A549 (cell line): ENCODE measurements at regions not wholly inside any gene's neighbourhood (a gene's known extent, or its start where the extent isn't known, plus 50 kb on each side); places are given as distances from the start of the nearest gene placed in this dataset.

ENCODE experiments used
- ATAC-seq, 2 experiments: fragments of 200-7000 bp in 1 of 2; fragments of >200 bp in 1 of 2; cut with Nextera tagmentation in 1 of 2; cut with Tn5 transposase in 1 of 2; 3 replicates each; pipeline versions ENCODE4 v1.8.0 to v1.9.1; 2018 to 2020; ENCODE audit warnings: mild to moderate bottlenecking in 1 of 2, moderate library complexity in 1 of 2
- CTCF ChIA-PET: fragments of 300-600 bp; sonication (Branson Sonifier 250); formaldehyde crosslinking; extraction: SDS; loops from one replicate; lab custom pipeline; 2021; ENCODE audit warnings: antibody characterized with exemption, inconsistent platforms; lab: Yijun Ruan, JAX
- POLR2A ChIA-PET: fragments of 350-600 bp; formaldehyde crosslinking; extraction: SDS; loops from one replicate; lab custom pipeline; 2021; ENCODE audit warnings: antibody characterized with exemption, inconsistent platforms; lab: Yijun Ruan, JAX
- DNase-seq, 2 experiments: peaks; one replicate each; pipeline versions ENCODE4 v3.0.0 to v3.0.0-alpha.2; 2011 to 2016; ENCODE audit warnings: low read depth in 1 of 2, low spot score in 1 of 2
- FAIRE-seq: peaks from 2 replicates; lab custom pipeline; 2011; peaks lifted over from hg19 to GRCh38; lab: Jason Lieb, UNC
- H3K27ac ChIP-seq, 2 experiments: fragments of >200 bp; sonication (Bioruptor Twin); formaldehyde crosslinking; 3 replicates each; pipeline ENCODE4 v1.5.1; 2016 to 2017
- H3K4me1 ChIP-seq: fragments of >200 bp; sonication (Bioruptor Twin); formaldehyde crosslinking; 3 replicates; pipeline ENCODE4 v1.6.1; 2016
- H3K4me2 ChIP-seq: fragments of >200 bp; sonication (Bioruptor Twin); formaldehyde crosslinking; 3 replicates; pipeline ENCODE4 v1.6.1; 2016
- H3K4me3 ChIP-seq: fragments of >200 bp; sonication (Bioruptor Twin); formaldehyde crosslinking; 3 replicates; pipeline ENCODE4 v1.5.1; 2016
- H3K9me3 ChIP-seq: fragments of >200 bp; sonication (Bioruptor Twin); formaldehyde crosslinking; 3 replicates; pipeline ENCODE4 v1.6.1; 2016
- BHLHE40 ChIP-seq: IDR thresholded peaks from 2 replicates; pipeline ENCODE4 v1.6.1; 2012; ENCODE audit warnings: low read depth, low read length, inconsistent platforms
- CBX2 ChIP-seq: fragments of 200-600 bp; sonication (generic); IDR thresholded peaks from 2 replicates; pipeline ENCODE4 v1.6.1; 2016; ENCODE audit warnings: low read depth, mild to moderate bottlenecking, borderline replicate concordance
- CBX8 ChIP-seq: fragments of 200-600 bp; sonication (generic); IDR thresholded peaks from 2 replicates; pipeline ENCODE4 v1.6.1; 2016
- CEBPB ChIP-seq, 2 experiments: fragments of >200 bp in 1 of 2; sonication (Bioruptor Twin) in 1 of 2; formaldehyde crosslinking in 1 of 2; IDR thresholded peaks; 2 replicates each; pipeline ENCODE4 v1.6.1; 2012 to 2016
- CHD2 ChIP-seq: fragments of 150-350 bp; IDR thresholded peaks from 2 replicates; pipeline ENCODE4 v1.6.1; 2014; ENCODE audit warnings: low read length; ENCODE audit not compliant: partially characterized antibody
- E2F6 ChIP-seq: IDR thresholded peaks from 2 replicates; pipeline ENCODE4 v1.6.1; 2012; ENCODE audit warnings: low read depth, borderline replicate concordance
- EHF ChIP-seq: fragments of 250-450 bp; sonication (Bioruptor Pico); IDR thresholded peaks from 2 replicates; pipeline ENCODE4 v1.5.0; 2020; ENCODE audit warnings: mild to moderate bottlenecking
- EHMT2 ChIP-seq: fragments of 200-600 bp; sonication (generic); IDR thresholded peaks from 2 replicates; pipeline ENCODE4 v1.6.1; 2016; ENCODE audit warnings: antibody characterized with exemption, low read depth, mild to moderate bottlenecking, moderate library complexity
- ELK1 ChIP-seq: fragments of 150-350 bp; IDR thresholded peaks from 2 replicates; pipeline ENCODE4 v1.6.1; 2014; ENCODE audit warnings: low read depth, mild to moderate bottlenecking, low read length
- ESRRA ChIP-seq: fragments of 150-350 bp; IDR thresholded peaks from 2 replicates; pipeline ENCODE4 v1.6.1; 2014; ENCODE audit warnings: mild to moderate bottlenecking, low read length, borderline replicate concordance
- GATA3 ChIP-seq: IDR thresholded peaks from 2 replicates; pipeline ENCODE4 v1.6.1; 2012; ENCODE audit warnings: borderline replicate concordance
- HES2 ChIP-seq: fragments of >200 bp; sonication (Bioruptor Twin); formaldehyde crosslinking; IDR thresholded peaks from 2 replicates; pipeline ENCODE4 v1.6.1; 2016
- HMGXB4 ChIP-seq: fragments of 250-450 bp; sonication (Bioruptor Pico); IDR thresholded peaks from 2 replicates; pipeline ENCODE4 v1.5.0; 2021; ENCODE audit warnings: mild to moderate bottlenecking, moderate library complexity, borderline replicate concordance
- HOXB5 ChIP-seq: fragments of 250-450 bp; sonication (Bioruptor Pico); IDR thresholded peaks from 2 replicates; pipeline ENCODE4 v1.5.0; 2020; ENCODE audit warnings: mild to moderate bottlenecking, moderate library complexity
- KDM1A ChIP-seq: fragments of 200-600 bp; sonication (generic); IDR thresholded peaks from 2 replicates; pipeline ENCODE4 v1.6.1; 2016; ENCODE audit warnings: low read depth, mild to moderate bottlenecking
- MYC ChIP-seq: IDR thresholded peaks from 2 replicates; pipeline ENCODE4 v1.6.1; 2012; ENCODE audit warnings: mild to moderate bottlenecking, inconsistent platforms, low read length, improper control_type of control experiment, borderline replicate concordance
- NPAS2 ChIP-seq: fragments of 250-450 bp; sonication (Bioruptor Pico); IDR thresholded peaks from 2 replicates; pipeline ENCODE4 v1.8.0; 2022; ENCODE audit warnings: mild to moderate bottlenecking, moderate library complexity, borderline replicate concordance
- NR3C1 ChIP-seq: fragments of >200 bp; sonication (Bioruptor Twin); formaldehyde crosslinking; IDR thresholded peaks from 3 replicates; pipeline ENCODE4 v1.6.1; 2017
- PBX3 ChIP-seq: IDR thresholded peaks from 2 replicates; pipeline ENCODE4 v1.6.1; 2012
- PHF8 ChIP-seq: fragments of 200-600 bp; sonication (generic); IDR thresholded peaks from 2 replicates; pipeline ENCODE4 v1.6.1; 2016; ENCODE audit warnings: low read depth, mild to moderate bottlenecking, antibody characterized with exemption, moderate library complexity, borderline replicate concordance
- POLR2A ChIP-seq: IDR thresholded peaks from 2 replicates; pipeline ENCODE4 v1.6.1; 2012; ENCODE audit warnings: mild to moderate bottlenecking, low read length
- POLR2AphosphoS2 ChIP-seq: conservative IDR thresholded peaks from 2 replicates; pipeline ENCODE4 v1.6.1; 2012; ENCODE audit warnings: low read length, improper control_type of control experiment, inconsistent platforms
- RAD21 ChIP-seq, 2 experiments: fragments of >200 bp in 1 of 2; sonication (Bioruptor Twin) in 1 of 2; formaldehyde crosslinking in 1 of 2; IDR thresholded peaks in 1 of 2; conservative IDR thresholded peaks in 1 of 2; 2 replicates in 1 of 2; 3 replicates in 1 of 2; pipeline ENCODE4 v1.6.1; 2012 to 2018; ENCODE audit warnings: inconsistent platforms in 1 of 2
- REST ChIP-seq: fragments of 200-600 bp; sonication (generic); IDR thresholded peaks from 2 replicates; pipeline ENCODE4 v1.6.1; 2016; ENCODE audit warnings: antibody characterized with exemption, mild to moderate bottlenecking, moderate library complexity
- RNF2 ChIP-seq: fragments of 200-600 bp; sonication (generic); IDR thresholded peaks from 2 replicates; pipeline ENCODE4 v1.6.1; 2016; ENCODE audit warnings: low read depth, mild to moderate bottlenecking, antibody characterized with exemption, moderate library complexity, borderline replicate concordance
- ZC3H11A ChIP-seq: fragments of 450-650 bp; IDR thresholded peaks from 2 replicates; pipeline ENCODE4 v1.6.1; 2014; ENCODE audit warnings: antibody characterized with exemption, mild to moderate bottlenecking
- WGBS: methylation state at CpG from one replicate; pipeline ENCODE4 v1.1.6; 2017; ENCODE audit errors: missing lambda C conversion rate; 5-methylcytosine and 5-hydroxymethylcytosine counted together

GRCh38 chr6:163940705-163941623 is 526.4 kb downstream of the QKI start:
- no peaks in the 10 kb centered on the region for H3K4me1 ChIP-seq

GRCh38 chr6:163937071-163937470 is 522.6 kb downstream of the QKI start:
- no peak overlapping the region for H3K4me3 ChIP-seq
- 7% methylated on average over 3 of the region's 4 CpGs for whole genome bisulfite sequencing
- H3K9me3 ChIP-seq, result no peaks in the 10 kb centered on the region
- H3K4me1 ChIP-seq, result no peaks in the 10 kb centered on the region
- FAIRE-seq (no peak), ATAC-seq (no peak), DNase-seq (no peak)
- ChIA-PET POLR2A (no interaction called here), CTCF (no interaction called here)
- H3K4me2 ChIP-seq, result no peak overlapping the region
- H3K27ac ChIP-seq, result no peak overlapping the region
- TF ChIP-seq CEBPB (IDR thresholded peaks at IDR 0.05) (no peak), MYC (no peak), POLR2AphosphoS2 (no peak), REST (no peak), NPAS2 (CRISPR knock-in tag) (no peak), PHF8 (no peak), RAD21 (conservative IDR thresholded peaks at IDR 0.05 in 1 of 2, IDR thresholded peaks at IDR 0.05 in 1 of 2) (no peak), EHMT2 (no peak), ZC3H11A (no peak), ESRRA (no peak), POLR2A (no peak), E2F6 (no peak), CBX2 (no peak), KDM1A (no peak), HMGXB4 (CRISPR knock-in tag) (no peak), EHF (CRISPR knock-in tag) (no peak), CBX8 (no peak), NR3C1 (no peak)

More at GRCh38 chr6:163940705-163941623, 526.4 kb downstream of the QKI start:
- Histone ChIP-seq H3K27ac (no peak overlapping the region), H3K4me3 (no peak overlapping the region), H3K9me3 (no peaks in the 10 kb centered on the region), H3K4me2 (no peak overlapping the region)
- WGBS, result 25% methylated on average over 10 of the region's 10 CpGs
- TF ChIP-seq CBX8 (no peak), ELK1 (no peak), PBX3 (no peak), BHLHE40 (no peak), CHD2 (no peak), HES2 (no peak), RNF2 (no peak), NR3C1 (no peak), HOXB5 (CRISPR knock-in tag) (no peak), GATA3 (no peak), CBX2 (no peak), NPAS2 (CRISPR knock-in tag) (no peak)
- no peak for DNase-seq
- ChIA-PET POLR2A (no interaction called here), CTCF (no interaction called here)
- FAIRE-seq, result no peak
- no peak for ATAC-seq
